T47D (cell line): ENCODE measurements at regions not wholly inside any gene's neighbourhood (a gene's known extent, or its start where the extent isn't known, plus 50 kb on each side); places are given as distances from the start of the nearest gene placed in this dataset.
"Not testable (repeated sequence)": the region's sequence is repeated elsewhere in the genome, so short reads cannot be mapped to it uniquely, and the experiment has no call there.

Experiments
- DNase-seq, 2 experiments: peaks; one replicate each; pipeline versions ENCODE4 v3.0.0 to v3.0.0-alpha.2; 2011 to 2012; ENCODE audit warnings: low read depth in 1 of 2, low spot score in 1 of 2
- JUND ChIP-seq: IDR thresholded peaks from 2 replicates; pipeline ENCODE4 v1.6.1; 2012; ENCODE audit warnings: low read depth
- in situ Hi-C: cut with HindIII; loops from 2 replicates; pipeline ENCODE4 v1.10.0; 2016; ENCODE audit warnings: low sequenced_read_pairs, low pct_unique_long_range_greater_than_20kb

GRCh38 chr4:162978398-162978797 lies 188.3 kb downstream of the NAF1 start:
- in situ Hi-C loops = no loop called here
- TF ChIP-seq JUND = no peak
- DNase-seq = no peak

- DNase-seq = no peak
- no peak for TF ChIP-seq JUND
- in situ Hi-C loops = no loop called here
Observed at GRCh38 chr4:162977788-162978187, 188.9 kb downstream of the NAF1 start.

GRCh38 chr4:162972661-162973330 lies 193.9 kb downstream of the NAF1 start:
- no peak for TF ChIP-seq JUND
- in situ Hi-C loops = no loop called here
- DNase-seq = no peak

GRCh38 chr4:162969194-162969593 lies 197.5 kb downstream of the NAF1 start:
- no peak for TF ChIP-seq JUND

GRCh38 chr4:162965978-162966377 lies 200.7 kb downstream of the NAF1 start:
- DNase-seq, in situ Hi-C loops: not testable (repeated sequence)

More at GRCh38 chr4:162969194-162969593, 197.5 kb downstream of the NAF1 start:
- DNase-seq = no peak
- in situ Hi-C loops = no loop called here

DNA sequence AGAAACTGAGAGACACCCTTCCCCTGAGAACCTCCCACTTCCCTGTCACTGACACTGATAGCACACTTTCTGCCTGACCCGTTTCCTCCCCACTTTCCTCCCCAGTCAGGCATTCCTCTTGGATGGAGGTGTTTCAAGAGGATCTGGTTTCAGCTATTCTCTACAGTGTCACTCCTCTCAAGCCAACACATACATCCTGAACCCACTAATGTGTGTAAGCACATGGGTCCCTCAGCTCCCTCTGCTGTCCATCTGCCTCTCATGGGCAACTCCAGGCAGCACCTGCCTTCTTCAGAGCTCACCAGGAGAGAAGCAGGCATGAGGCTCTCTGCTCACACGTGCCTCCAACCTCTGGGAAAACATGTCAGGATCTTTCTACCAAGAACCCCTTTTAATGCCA lies 207.6 kb downstream of the NAF1 start:
- TF ChIP-seq JUND = no peak
- DNase-seq = peak in 1 of 2 experiments; percentile 63

DNA sequence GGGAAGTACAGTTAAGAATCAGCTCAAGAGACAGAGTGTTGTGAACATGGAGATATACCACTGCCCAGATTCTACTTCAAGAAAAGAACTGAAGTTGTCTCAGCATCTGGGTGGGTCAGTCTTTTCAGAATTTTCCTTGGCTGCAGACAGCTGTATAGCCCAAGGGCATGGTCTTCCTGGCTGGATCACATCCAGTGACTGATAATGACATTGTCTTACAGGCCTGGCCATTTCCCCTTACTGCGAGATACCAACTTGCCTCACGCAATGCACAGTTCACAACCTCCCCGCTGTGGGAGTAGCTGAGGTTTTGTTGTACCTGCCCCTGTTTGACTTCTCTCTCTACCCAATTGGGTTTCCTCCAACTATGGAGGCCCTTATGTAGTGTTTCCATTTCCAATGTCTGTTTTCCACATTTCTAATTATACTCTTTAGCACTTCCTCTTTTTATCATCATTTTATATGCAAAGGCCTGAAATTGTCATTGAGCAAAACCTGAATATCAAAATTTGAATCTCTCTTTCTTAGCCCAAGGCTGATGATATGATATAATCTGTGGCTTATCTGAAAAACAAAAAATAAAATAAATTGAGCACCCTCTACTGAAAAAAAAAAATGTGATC lies 209.1 kb downstream of the NAF1 start:
- in situ Hi-C loops = no loop called here
- TF ChIP-seq JUND = no peak
- no peak for DNase-seq

More for the DNA sequence above, 207.6 kb downstream of the NAF1 start:
- in situ Hi-C loops = no loop called here

DNA sequence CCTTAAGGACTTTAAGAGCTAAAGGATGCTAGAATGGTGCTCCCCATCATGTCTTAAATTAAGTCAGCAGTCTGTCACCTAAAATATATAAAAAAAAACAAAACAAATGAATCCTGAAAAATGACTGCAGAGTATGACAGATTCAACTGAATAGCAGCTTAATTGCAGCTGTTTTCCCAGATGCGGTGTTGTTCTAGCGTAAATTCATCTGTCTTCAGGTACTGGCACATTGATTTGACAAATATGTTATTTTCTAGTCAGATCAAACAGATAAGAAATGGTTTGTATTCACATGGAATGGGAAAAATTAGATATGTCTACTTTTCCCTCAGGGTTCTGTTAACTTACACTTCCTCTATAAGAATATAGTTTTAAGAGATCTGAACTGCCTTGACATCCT lies 211.7 kb downstream of the NAF1 start:
- no peak for DNase-seq
- TF ChIP-seq JUND = no peak
- in situ Hi-C loops = no loop called here

DNA sequence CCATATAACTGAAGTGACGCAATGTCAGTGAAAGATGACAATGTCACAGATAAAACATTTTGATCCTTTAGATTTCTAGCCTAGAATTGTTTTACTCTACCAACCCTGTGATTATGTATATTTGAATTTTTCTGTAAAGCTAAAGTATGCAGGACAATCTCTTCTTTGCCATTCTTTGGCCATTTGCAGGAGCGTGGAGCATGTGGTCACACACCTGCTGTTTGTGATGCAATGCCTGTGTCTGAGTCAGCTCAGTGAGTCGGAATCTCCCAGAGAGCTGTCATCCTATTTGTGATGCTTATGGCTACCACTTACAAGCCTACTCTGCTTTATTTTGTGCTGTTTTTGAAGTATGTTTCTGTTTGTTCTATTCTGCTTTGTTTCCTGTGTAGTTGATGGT lies 214.5 kb downstream of the NAF1 start:
- no peak for TF ChIP-seq JUND
- DNase-seq = peak in 1 of 2 experiments; percentile 5
- in situ Hi-C loops = no loop called here

- in situ Hi-C loops = no loop called here
- no peak for DNase-seq
- TF ChIP-seq JUND = no peak
Observed at GRCh38 chr4:162945713-162946112, 221.0 kb downstream of the NAF1 start.

DNA sequence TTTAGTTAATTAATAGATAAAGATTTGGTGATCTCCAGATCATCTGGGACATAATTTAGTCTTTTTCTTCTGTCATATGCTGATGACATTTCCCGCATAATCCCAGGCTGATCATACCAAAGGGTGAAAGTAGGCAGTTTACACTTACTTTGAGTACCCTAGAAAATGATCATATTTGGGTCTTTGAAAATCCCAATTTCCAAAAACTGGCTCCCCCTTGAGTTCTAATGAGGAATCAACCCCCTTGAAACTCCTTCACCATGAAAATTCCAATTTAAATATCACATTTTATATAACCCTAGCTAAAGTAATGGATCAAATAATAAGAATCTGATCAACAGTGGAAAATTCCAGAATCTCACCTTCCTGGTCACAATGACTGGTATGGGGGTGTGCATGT lies 223.4 kb downstream of the NAF1 start:
- in situ Hi-C loops = no loop called here
- TF ChIP-seq JUND = no peak

DNA sequence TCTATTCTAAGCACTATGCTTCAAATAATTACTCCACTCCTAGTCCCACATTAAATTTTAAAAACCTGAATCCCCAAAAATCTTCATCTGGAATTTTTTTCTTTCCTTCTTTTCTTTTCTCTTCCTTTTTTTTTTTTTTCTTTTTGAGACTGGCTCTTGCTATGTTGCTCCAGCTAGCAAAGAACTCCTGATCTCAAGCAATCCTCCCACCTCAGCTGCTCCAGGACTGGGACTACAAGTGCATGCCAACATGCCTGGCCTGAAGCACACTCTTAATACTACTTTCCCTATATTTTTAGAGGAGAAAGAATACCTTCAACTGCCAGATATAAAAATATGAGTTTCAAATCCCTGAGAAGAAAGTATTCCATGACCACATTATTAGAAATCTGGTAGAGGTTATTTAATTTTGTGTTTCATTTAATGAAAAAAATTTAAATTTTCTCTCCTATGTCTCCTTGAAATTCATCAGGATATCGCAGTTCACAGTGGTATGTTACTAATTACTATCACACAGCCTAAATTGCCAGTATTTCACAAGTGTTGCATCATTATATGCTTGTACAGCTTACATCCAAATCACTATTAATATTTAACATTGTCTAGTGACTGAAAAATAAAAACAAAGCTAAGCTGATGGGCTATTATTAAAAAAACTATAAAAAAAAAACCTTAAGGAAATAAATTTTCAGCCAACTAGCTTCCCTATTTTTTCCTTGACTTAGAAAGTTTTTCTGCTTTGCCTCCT lies 227.8 kb downstream of the NAF1 start:
- in situ Hi-C loops = no loop called here
- TF ChIP-seq JUND = no peak
- no peak for DNase-seq

More for the DNA sequence above, 223.4 kb downstream of the NAF1 start:
- no peak for DNase-seq

DNA sequence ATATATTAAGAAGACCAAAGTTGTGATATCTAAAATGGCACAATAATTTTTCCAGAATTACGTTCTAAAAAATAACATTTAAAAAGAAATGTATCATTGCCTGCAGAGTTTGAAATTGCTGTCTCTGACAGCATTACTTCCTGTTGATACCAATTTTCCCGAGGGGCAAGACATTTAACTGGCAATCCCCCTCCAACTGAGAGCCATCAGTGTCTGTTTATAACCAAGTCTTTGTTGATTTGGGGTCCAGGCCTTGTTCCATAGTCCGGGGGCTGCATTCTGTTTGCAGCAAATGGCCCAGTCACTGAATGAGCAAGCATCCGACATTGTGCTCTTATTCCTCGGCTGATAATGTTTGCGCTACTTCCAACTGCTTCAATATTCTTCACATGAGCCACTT lies 231.5 kb downstream of the NAF1 start:
- no peak for TF ChIP-seq JUND
- no peak for DNase-seq
- in situ Hi-C loops = no loop called here
